Superior temporal gyrus (tissue), 1 donor: ENCODE measurements at regions not wholly inside any gene's neighbourhood (a gene's known extent, or its start where the extent isn't known, plus 50 kb on each side); places are given as distances from the start of the nearest gene placed in this dataset.
"Not testable (repeated sequence)": the region's sequence is repeated elsewhere in the genome, so short reads cannot be mapped to it uniquely, and the experiment has no call there.

Source experiments
- DNase-seq: peaks from one replicate; pipeline ENCODE4 v3.0.0-alpha.2; 2016; ENCODE audit errors: extremely low spot score

- no peak for DNase-seq
Measured at GRCh38 chr5:13227513-13227912, 717.0 kb downstream of the DNAH5 start.

GRCh38 chr5:13218518-13218917 is 726.0 kb downstream of the DNAH5 start:
- no peak for DNase-seq

GRCh38 chr5:13217636-13218035 is 726.9 kb downstream of the DNAH5 start:
- DNase-seq: no peak

GRCh38 chr5:13215806-13216205 is 728.7 kb downstream of the DNAH5 start:
- no peak for DNase-seq

- DNase-seq: no peak
Measured at GRCh38 chr5:13215370-13215769, 729.1 kb downstream of the DNAH5 start.

- DNase-seq: no peak
Measured at GRCh38 chr5:13214182-13214581, 730.3 kb downstream of the DNAH5 start.

- no peak for DNase-seq
Measured at GRCh38 chr5:13212886-13213285, 731.6 kb downstream of the DNAH5 start.

- no peak for DNase-seq
Measured at GRCh38 chr5:13211064-13211463, 733.4 kb downstream of the DNAH5 start.

DNA sequence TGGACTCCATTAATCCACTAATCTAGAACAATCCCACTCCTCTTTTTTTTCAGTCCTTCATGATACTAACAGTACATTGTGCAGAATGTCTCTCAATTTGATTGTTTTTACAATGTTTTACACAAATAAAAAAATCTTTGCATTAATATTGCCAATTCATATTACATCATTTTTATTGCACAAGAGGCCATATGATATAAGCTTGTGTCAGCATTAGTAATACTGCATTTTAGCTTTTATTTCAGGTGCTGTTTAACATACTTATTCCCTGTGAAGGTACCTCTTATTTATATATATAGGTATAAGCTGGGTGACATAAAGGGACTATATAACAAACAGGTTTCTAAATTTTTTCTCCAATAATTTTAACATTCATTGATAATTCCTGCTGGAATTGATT is 737.4 kb downstream of the DNAH5 start:
- DNase-seq: no peak

DNA sequence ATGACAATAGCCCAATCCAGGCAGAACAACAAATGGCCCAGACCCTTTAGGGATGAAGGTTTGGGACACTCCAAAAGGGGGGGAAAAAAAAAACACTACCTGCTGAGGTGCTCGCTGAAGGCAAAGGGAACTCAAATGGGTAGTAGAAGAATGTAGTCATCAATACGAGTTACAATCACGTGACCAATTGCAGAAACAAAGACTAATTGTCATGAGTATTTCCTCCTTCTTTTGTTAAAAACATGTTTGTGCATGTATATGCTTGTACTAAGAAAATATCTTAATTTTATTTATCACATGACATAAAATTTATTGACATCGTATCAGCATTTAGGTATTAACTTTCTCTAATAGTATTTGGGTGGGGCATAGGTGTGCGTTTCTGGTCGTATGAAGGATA is 743.5 kb downstream of the DNAH5 start:
- DNase-seq: no peak

GRCh38 chr5:13198226-13198625 is 746.3 kb downstream of the DNAH5 start:
- DNase-seq: not testable (repeated sequence)

DNA sequence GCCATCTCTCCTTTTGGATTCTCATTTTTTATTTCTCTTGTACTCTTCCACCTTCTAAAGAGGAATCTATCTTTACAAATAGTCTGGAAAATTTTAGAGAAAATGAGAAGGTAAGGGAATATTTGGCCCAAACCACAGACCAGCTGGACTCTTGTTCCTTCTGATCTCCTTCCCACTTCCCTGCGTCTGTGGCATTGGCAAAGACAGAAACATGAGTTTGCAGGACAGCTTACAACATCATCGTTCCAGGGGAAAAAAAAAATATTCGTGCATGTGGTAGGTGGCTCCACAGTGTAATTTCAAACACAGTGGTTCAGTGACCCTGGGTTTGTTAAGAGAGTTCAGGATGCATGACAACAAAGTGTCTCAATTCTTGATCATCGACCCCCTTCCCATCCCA is 755.0 kb downstream of the DNAH5 start:
- no peak for DNase-seq

GRCh38 chr5:13188371-13188770 is 756.1 kb downstream of the DNAH5 start:
- no peak for DNase-seq

DNA sequence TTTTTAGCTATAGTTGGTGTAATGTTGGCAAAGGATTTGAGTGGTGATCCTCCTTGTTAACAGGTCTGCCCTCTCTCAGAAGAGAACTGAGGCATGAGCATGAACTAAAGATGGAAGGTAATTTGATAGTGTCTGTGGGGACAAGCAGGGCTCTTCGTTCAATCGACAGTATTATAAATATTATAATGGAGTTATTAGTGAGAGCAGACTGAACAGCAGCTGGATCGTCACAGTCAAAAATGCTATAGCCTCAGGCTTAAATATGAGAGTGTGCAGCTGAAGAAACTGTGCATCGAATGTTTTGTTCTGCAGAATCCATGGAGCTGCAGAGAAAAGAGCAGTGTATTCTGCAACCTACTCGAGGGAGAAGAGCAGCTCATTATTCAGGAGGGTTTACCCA is 757.3 kb downstream of the DNAH5 start:
- no peak for DNase-seq

GRCh38 chr5:13186177-13186576 is 758.3 kb downstream of the DNAH5 start:
- no peak for DNase-seq

- no peak for DNase-seq
Measured at GRCh38 chr5:13179407-13180087, 764.9 kb downstream of the DNAH5 start.

GRCh38 chr5:13143630-13144029 is 800.9 kb downstream of the DNAH5 start:
- no peak for DNase-seq

- DNase-seq: no peak
Measured at GRCh38 chr5:13143214-13143613, 801.3 kb downstream of the DNAH5 start.

DNA sequence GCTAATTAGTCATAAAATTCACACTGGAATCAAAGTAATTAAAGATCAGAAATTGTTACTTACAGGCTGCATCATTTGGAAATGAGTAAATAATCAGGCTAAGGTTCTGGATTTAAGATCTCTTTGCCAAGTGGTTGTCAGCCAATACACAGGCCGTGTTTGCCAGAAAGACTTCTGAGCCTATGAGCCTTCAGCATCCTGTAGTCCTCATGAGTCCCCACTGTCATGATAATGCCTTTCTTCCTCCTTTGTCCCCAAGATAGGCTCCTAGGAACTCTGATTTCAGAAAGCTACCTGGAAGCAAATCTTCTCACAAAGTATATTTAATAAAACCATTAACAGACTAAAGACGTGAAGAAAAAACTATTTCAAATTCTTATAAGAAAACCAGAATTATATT is 810.5 kb downstream of the DNAH5 start:
- no peak for DNase-seq

GRCh38 chr5:13115476-13115875 is 829.0 kb downstream of the DNAH5 start:
- DNase-seq: no peak

- DNase-seq: no peak
Measured at GRCh38 chr5:13108265-13108664, 836.2 kb downstream of the DNAH5 start.

GRCh38 chr5:13107537-13107936 is 837.0 kb downstream of the DNAH5 start:
- no peak for DNase-seq

- DNase-seq: no peak
Measured at GRCh38 chr5:13081116-13081515, 863.4 kb downstream of the DNAH5 start.

- not testable (repeated sequence) for DNase-seq
Measured at GRCh38 chr5:13072936-13073335, 871.6 kb downstream of the DNAH5 start.
